SK-N-MC (cell line): ENCODE measurements at regions not wholly inside any gene's neighbourhood (a gene's known extent, or its start where the extent isn't known, plus 50 kb on each side); places are given as distances from the start of the nearest gene placed in this dataset.

Source experiments
- EZH2 ChIP-seq: fragments of 200-600 bp; sonication (generic); IDR thresholded peaks from one replicate; pipeline ENCODE4 v1.6.1; 2017; ENCODE audit warnings: antibody characterized with exemption
- POLR2AphosphoS5 ChIP-seq: IDR thresholded peaks from 2 replicates; pipeline ENCODE4 v1.6.1; 2012; ENCODE audit warnings: mild to moderate bottlenecking, low read depth, low read length, borderline replicate concordance

DNA sequence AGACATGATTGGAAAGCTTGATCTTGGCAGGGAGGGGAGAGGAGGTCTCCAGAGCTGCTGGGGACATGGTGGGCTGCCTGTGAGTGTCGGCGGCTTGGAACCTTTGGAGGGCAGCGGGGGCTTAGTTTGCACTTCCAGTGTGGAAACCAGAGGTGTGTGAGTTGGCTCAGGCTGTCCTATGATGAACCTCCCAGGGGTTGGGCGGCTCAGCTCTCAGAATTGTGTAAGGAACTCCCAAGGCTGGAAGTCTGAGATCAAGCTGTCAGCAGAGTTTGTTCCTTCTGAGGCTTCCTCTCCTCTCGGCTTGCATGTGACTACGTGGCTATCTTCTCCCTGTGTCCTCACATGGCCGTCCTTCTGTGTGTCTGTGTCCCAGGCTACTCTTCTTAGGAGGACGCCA, 87.9 kb upstream of the B3GAT1 start:
- no peak for TF ChIP-seq EZH2
- no peak for TF ChIP-seq POLR2AphosphoS5
